K562 (cell line): ENCODE measurements at regions not wholly inside any gene's neighbourhood (a gene's known extent, or its start where the extent isn't known, plus 50 kb on each side); places are given as distances from the start of the nearest gene placed in this dataset.
"Not testable (repeated sequence)": the region's sequence is repeated elsewhere in the genome, so short reads cannot be mapped to it uniquely, and the experiment has no call there.

ENCODE experiments used
- FOXA1 ChIP-seq: fragments of 450-650 bp; IDR thresholded peaks from 2 replicates; pipeline ENCODE4 v1.6.1; 2016; ENCODE audit warnings: mild to moderate bottlenecking, borderline replicate concordance
- HLTF ChIP-seq: fragments of 450-650 bp; IDR thresholded peaks from 2 replicates; pipeline ENCODE4 v1.6.1; 2016
- HMGXB4 ChIP-seq: sonication (generic); formaldehyde crosslinking; IDR thresholded peaks from 2 replicates; pipeline ENCODE4 v1.8.1; 2023; ENCODE audit warnings: mild to moderate bottlenecking, missing genetic modification reagents
- KAT7 ChIP-seq: sonication (generic); formaldehyde crosslinking; IDR thresholded peaks from 2 replicates; pipeline ENCODE4 v1.8.0; 2022; ENCODE audit warnings: missing genetic modification reagents, mild to moderate bottlenecking, borderline replicate concordance
- KDM2B ChIP-seq: fragments of 250-450 bp; sonication (Bioruptor Pico); IDR thresholded peaks from 2 replicates; pipeline ENCODE4 v1.8.0; 2021; ENCODE audit warnings: mild to moderate bottlenecking, moderate library complexity
- MAX ChIP-seq: sonication (generic); formaldehyde crosslinking; IDR thresholded peaks from 2 replicates; pipeline ENCODE4 v1.9.0; 2022; ENCODE audit warnings: mild to moderate bottlenecking, missing genetic modification reagents
- PHF8 ChIP-seq: fragments of 200-600 bp; sonication (generic); IDR thresholded peaks from 2 replicates; pipeline ENCODE4 v1.6.1; 2012; ENCODE audit warnings: mixed run types, mild to moderate bottlenecking, inconsistent platforms, low read length, moderate library complexity, borderline replicate concordance
- TCF3 ChIP-seq: sonication (generic); formaldehyde crosslinking; IDR thresholded peaks from 2 replicates; pipeline ENCODE4 v1.4.0; 2020; ENCODE audit warnings: mild to moderate bottlenecking, missing genetic modification reagents
- TFE3 ChIP-seq: fragments of 450-650 bp; formaldehyde crosslinking; IDR thresholded peaks from 2 replicates; pipeline ENCODE4 v1.4.0; 2020; ENCODE audit warnings: mild to moderate bottlenecking, mixed read lengths
- U2AF1 ChIP-seq: fragments of 200-400 bp; formaldehyde crosslinking; optimal IDR thresholded peaks from 2 replicates; pipeline ENCODE3; 2017; ENCODE audit warnings: mild to moderate bottlenecking, low read depth, low read length, moderate library complexity
- ZNF280B ChIP-seq: fragments of 250-450 bp; sonication (Bioruptor Pico); IDR thresholded peaks from 2 replicates; pipeline ENCODE4 v1.5.1; 2021; ENCODE audit warnings: mild to moderate bottlenecking
- TF ChIP-seq, protein P1 (sequence below), 3 experiments: IDR thresholded peaks in 2 of 3; conservative IDR thresholded peaks in 1 of 3; 2 replicates each; pipeline ENCODE4 v1.5.1; 2011 to 2012; ENCODE audit warnings: low read length in 3 of 3, mild to moderate bottlenecking in 3 of 3, control low read depth in 2 of 3, improper control_type of control experiment in 1 of 3, inconsistent platforms in 1 of 3, low read depth in 1 of 3, mixed read lengths in 1 of 3, moderate library complexity in 1 of 3; ENCODE audit not compliant: insufficient read depth in 2 of 3

DNA sequence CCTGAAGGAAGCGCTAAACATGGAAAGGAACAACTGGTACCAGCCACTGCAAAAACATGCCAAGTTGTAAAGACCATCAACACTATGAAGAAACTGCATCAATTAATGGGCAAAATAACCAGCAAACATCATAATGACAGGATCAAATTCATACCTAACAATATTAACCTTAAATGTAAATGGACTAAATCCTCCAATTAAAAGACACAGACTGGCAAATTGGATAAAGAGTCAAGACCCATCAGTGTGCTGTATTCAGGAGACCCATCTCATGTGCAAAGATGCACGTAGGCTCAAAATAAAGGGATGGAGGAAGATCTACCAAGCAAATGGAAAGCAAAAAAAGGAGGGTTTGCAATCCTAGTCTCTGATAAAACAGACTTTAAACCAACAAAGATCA, 111.3 kb upstream of the PIK3R1 start:
- TF ChIP-seq, protein P1, sequence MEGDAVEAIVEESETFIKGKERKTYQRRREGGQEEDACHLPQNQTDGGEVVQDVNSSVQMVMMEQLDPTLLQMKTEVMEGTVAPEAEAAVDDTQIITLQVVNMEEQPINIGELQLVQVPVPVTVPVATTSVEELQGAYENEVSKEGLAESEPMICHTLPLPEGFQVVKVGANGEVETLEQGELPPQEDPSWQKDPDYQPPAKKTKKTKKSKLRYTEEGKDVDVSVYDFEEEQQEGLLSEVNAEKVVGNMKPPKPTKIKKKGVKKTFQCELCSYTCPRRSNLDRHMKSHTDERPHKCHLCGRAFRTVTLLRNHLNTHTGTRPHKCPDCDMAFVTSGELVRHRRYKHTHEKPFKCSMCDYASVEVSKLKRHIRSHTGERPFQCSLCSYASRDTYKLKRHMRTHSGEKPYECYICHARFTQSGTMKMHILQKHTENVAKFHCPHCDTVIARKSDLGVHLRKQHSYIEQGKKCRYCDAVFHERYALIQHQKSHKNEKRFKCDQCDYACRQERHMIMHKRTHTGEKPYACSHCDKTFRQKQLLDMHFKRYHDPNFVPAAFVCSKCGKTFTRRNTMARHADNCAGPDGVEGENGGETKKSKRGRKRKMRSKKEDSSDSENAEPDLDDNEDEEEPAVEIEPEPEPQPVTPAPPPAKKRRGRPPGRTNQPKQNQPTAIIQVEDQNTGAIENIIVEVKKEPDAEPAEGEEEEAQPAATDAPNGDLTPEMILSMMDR (IDR thresholded peaks at IDR 0.05 in 2 of 3, conservative IDR thresholded peaks at IDR 0.05 in 1 of 3; ENCODE audit: insufficient read depth in 2 of 3, low read depth in 1 of 3, low read length in 3 of 3): not testable (repeated sequence)
- TF ChIP-seq ZNF280B (CRISPR knock-in tag); U2AF1; KDM2B (CRISPR knock-in tag); FOXA1; KAT7 (CRISPR knock-in tag); PHF8; MAX (CRISPR knock-in tag); HLTF; TCF3; HMGXB4 (CRISPR knock-in tag); TFE3 (CRISPR knock-in tag): not testable (repeated sequence)
